Thyroid gland (tissue), 4 donors: ENCODE measurements at regions not wholly inside any gene's neighbourhood (a gene's known extent, or its start where the extent isn't known, plus 50 kb on each side); places are given as distances from the start of the nearest gene placed in this dataset.

Experiments used
- DNase-seq, 2 donors: peaks; one replicate each; pipeline ENCODE4 v3.0.0-alpha.2; 2019
- H3K27ac ChIP-seq, 3 donors: fragments of 200-600 bp; sonication (generic); 1 replicate in 2 of 3; 2 replicates in 1 of 3; pipeline ENCODE4 v1.5.1; 2016 to 2019; ENCODE audit warnings: mild to moderate bottlenecking in 1 of 3, moderate library complexity in 1 of 3
- H3K27me3 ChIP-seq: fragments of 200-600 bp; sonication (generic); one replicate; pipeline ENCODE4 v1.5.1; 2019
- H3K36me3 ChIP-seq, 2 donors: fragments of 200-600 bp; sonication (generic); one replicate each; pipeline ENCODE4 v1.5.1; 2016 to 2019
- H3K4me1 ChIP-seq, 2 donors: fragments of 200-600 bp; sonication (generic); one replicate each; pipeline ENCODE4 v1.5.1; 2017 to 2019
- H3K4me3 ChIP-seq, 3 donors: fragments of 200-600 bp; sonication (generic); replicated peaks in 1 of 3; 1 replicate in 2 of 3; 2 replicates in 1 of 3; pipeline ENCODE4 v1.5.1; 2016; ENCODE audit warnings: mild to moderate bottlenecking in 1 of 3
- H3K9me3 ChIP-seq: fragments of 200-600 bp; sonication (generic); one replicate; pipeline ENCODE4 v1.5.1; 2017
- CTCF ChIP-seq, 6 experiments: fragments of 200-600 bp in 3 of 6; fragments of 450-650 bp in 3 of 6; sonication (generic) in 3 of 6; IDR thresholded peaks; one replicate each; pipeline ENCODE4 v1.5.1; 2016 to 2019; ENCODE audit warnings: antibody characterized with exemption in 6 of 6, mild to moderate bottlenecking in 2 of 6, inconsistent platforms in 1 of 6, moderate library complexity in 1 of 6
- POLR2A ChIP-seq, 2 donors: fragments of 450-650 bp; IDR thresholded peaks; one replicate each; pipeline ENCODE4 v1.6.1; 2017; ENCODE audit warnings: antibody characterized with exemption in 2 of 2, mild to moderate bottlenecking in 2 of 2, moderate library complexity in 1 of 2
- WGBS, 2 donors: methylation state at CpG; one replicate each; pipeline ENCODE4 v1.1.5; 2017; 5-methylcytosine and 5-hydroxymethylcytosine counted together
- intact Hi-C: fragments of 100-400 bp; cut with DNase I; formaldehyde crosslinking; loops from one replicate; pipeline ENCODE4 v1.15.1; 2023

GRCh38 chr2:23019476-23019875, 365.5 kb upstream of the KLHL29 start:
- no peak for DNase-seq
- no peaks in the 10 kb centered on the region for H3K4me1 ChIP-seq
- H3K4me3 ChIP-seq: no peak overlapping the region
- TF ChIP-seq POLR2A (IDR thresholded peaks at IDR 0.05) (no peak), CTCF (IDR thresholded peaks at IDR 0.05) (no peak)
- WGBS, 2 donors: 12 to 29% methylated on average over 1 of the region's 1 CpG
- H3K27me3 ChIP-seq: no peaks in the 10 kb centered on the region
- intact Hi-C loops: no loop called here
- no peak overlapping the region for H3K27ac ChIP-seq
- no peaks in the 10 kb centered on the region for H3K9me3 ChIP-seq
- H3K36me3 ChIP-seq: no peaks in the 10 kb centered on the region

GRCh38 chr2:23020659-23021058, 364.3 kb upstream of the KLHL29 start:
- whole genome bisulfite sequencing, 2 donors: 76 to 87% methylated on average over 5 to 6 of the region's 6 CpGs
- no peak overlapping the region for H3K27ac ChIP-seq
- H3K4me1 ChIP-seq: no peaks in the 10 kb centered on the region
- no peak for DNase-seq
- no peaks in the 10 kb centered on the region for H3K36me3 ChIP-seq
- intact Hi-C loops: no loop called here
- H3K4me3 ChIP-seq: no peak overlapping the region
- H3K9me3 ChIP-seq: no peaks in the 10 kb centered on the region
- H3K27me3 ChIP-seq: no peaks in the 10 kb centered on the region
- TF ChIP-seq POLR2A (IDR thresholded peaks at IDR 0.05) (no peak), CTCF (IDR thresholded peaks at IDR 0.05) (no peak)

- intact Hi-C loops: no loop called here
- 84 to 87% methylated on average over 13 of the region's 13 CpGs for WGBS, 2 donors
- no peak for DNase-seq
- Histone ChIP-seq H3K27ac (no peak overlapping the region), H3K27me3 (no peaks in the 10 kb centered on the region), H3K4me1 (no peaks in the 10 kb centered on the region), H3K9me3 (no peaks in the 10 kb centered on the region), H3K36me3 (no peaks in the 10 kb centered on the region), H3K4me3 (no peak overlapping the region)
- TF ChIP-seq POLR2A (IDR thresholded peaks at IDR 0.05) (no peak), CTCF (IDR thresholded peaks at IDR 0.05) (no peak)
Measured at GRCh38 chr2:23021311-23022120, 363.5 kb upstream of the KLHL29 start.

- no peak overlapping the region for H3K27ac ChIP-seq
- intact Hi-C loops: no loop called here
- WGBS, 2 donors: 51 to 75% methylated on average over 3 of the region's 3 CpGs
Measured at GRCh38 chr2:23023722-23024121, 361.3 kb upstream of the KLHL29 start.

More at GRCh38 chr2:23023722-23024121, 361.3 kb upstream of the KLHL29 start:
- H3K9me3 ChIP-seq: no peaks in the 10 kb centered on the region
- no peaks in the 10 kb centered on the region for H3K4me1 ChIP-seq
- H3K27me3 ChIP-seq: no peaks in the 10 kb centered on the region
- no peaks in the 10 kb centered on the region for H3K36me3 ChIP-seq
- TF ChIP-seq POLR2A (IDR thresholded peaks at IDR 0.05) (no peak), CTCF (IDR thresholded peaks at IDR 0.05) (no peak)
- no peak for DNase-seq
- no peak overlapping the region for H3K4me3 ChIP-seq
